Coronary artery (tissue), 2 donors: ENCODE measurements at regions not wholly inside any gene's neighbourhood (a gene's known extent, or its start where the extent isn't known, plus 50 kb on each side); places are given as distances from the start of the nearest gene placed in this dataset.
"Not testable (repeated sequence)": the region's sequence is repeated elsewhere in the genome, so short reads cannot be mapped to it uniquely, and the experiment has no call there.

Source experiments
- DNase-seq: peaks from one replicate; pipeline ENCODE4 v3.0.0-alpha.2; 2017; ENCODE audit warnings: low spot score
- H3K27ac ChIP-seq, 2 donors: fragments of 200-600 bp; sonication (generic); one replicate each; pipeline ENCODE4 v1.5.1; 2016 to 2019
- H3K4me3 ChIP-seq: fragments of 200-600 bp; sonication (generic); 2 replicates; pipeline ENCODE4 v1.5.1; 2016; ENCODE audit warnings: mild to moderate bottlenecking, moderate library complexity
- TF ChIP-seq, protein P1 (sequence below): fragments of 200-600 bp; sonication (generic); IDR thresholded peaks from one replicate; pipeline ENCODE4 v1.5.1; 2019; ENCODE audit warnings: antibody characterized with exemption

DNA sequence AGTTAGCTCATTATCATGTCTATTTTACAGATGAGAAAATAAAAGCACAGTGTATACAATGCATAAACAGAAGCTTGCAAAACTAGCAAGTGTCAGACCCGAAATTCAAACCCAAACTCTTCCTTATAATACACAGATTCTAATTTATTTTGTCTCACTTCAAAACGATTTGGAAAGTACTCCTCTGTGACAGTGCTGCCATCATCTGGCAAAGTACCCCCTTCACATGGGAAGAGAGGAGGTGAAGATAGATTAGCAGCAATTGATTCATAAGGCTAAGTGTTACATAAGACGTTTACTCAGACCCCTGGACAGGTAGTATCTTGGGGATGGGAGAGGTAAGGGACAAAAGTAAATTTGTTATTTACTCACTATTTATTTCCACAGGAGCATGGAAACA, 744.0 kb upstream of the SGO1 start:
- no peak overlapping the region for H3K4me3 ChIP-seq
- no peak overlapping the region for H3K27ac ChIP-seq
- no peak for DNase-seq
- TF ChIP-seq, protein P1, sequence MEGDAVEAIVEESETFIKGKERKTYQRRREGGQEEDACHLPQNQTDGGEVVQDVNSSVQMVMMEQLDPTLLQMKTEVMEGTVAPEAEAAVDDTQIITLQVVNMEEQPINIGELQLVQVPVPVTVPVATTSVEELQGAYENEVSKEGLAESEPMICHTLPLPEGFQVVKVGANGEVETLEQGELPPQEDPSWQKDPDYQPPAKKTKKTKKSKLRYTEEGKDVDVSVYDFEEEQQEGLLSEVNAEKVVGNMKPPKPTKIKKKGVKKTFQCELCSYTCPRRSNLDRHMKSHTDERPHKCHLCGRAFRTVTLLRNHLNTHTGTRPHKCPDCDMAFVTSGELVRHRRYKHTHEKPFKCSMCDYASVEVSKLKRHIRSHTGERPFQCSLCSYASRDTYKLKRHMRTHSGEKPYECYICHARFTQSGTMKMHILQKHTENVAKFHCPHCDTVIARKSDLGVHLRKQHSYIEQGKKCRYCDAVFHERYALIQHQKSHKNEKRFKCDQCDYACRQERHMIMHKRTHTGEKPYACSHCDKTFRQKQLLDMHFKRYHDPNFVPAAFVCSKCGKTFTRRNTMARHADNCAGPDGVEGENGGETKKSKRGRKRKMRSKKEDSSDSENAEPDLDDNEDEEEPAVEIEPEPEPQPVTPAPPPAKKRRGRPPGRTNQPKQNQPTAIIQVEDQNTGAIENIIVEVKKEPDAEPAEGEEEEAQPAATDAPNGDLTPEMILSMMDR = no peak

DNA sequence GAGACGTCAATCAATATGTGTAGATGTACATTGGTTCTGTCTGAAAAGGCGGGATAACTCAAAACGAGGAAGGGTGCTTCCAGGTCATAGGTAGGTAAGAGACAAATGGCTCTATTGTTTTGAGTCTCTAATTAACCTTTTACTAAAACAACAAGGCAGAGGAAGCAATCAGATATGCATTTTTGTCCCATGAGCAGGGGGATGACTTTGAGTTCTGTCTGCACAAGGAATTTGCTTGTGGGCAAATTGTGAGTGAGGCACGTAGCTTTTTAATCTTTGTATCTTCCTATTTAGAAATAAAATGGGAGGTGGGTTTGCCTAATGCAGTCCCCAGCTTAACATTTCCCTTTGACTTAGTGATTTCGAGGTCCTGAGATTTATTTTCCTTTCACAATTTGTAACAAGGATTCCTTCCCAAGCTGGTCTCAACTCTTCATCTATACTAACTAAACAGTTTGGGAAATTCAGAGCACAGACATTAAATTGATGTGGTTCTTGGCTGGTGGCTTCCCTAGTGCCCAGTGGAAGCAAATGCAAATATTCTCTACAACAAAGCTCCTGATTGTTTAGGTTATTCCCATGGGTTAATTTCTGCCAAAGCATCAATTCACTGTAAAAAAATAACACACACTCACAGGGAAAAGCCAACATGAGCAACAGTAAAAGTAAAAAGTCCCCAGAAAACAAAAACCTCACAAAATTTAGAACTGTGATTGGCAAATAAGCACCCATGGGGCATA, 738.8 kb upstream of the SGO1 start:
- no peak overlapping the region for H3K4me3 ChIP-seq
- TF ChIP-seq, protein P1 = no peak
- no peak overlapping the region for H3K27ac ChIP-seq
- no peak for DNase-seq

DNA sequence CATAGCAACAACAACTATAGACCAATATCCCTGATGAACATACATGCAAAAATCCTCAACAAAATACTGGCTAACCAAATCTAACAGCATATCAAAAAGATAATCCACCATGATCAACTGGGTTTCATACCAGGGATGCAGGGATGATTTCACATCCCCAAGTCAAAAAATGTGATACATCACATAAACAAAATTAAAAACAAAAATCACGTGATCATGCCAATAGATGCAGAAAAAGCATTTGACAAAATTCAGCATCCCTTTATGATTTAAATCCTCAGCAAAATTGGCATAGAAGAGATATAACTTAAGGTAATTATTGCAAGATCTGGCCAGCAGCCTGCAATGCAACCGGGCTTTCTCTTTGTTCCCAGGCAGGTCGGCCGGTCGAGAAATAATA, 735.1 kb upstream of the SGO1 start:
- not testable (repeated sequence) for H3K4me3 ChIP-seq, DNase-seq, H3K27ac ChIP-seq

DNA sequence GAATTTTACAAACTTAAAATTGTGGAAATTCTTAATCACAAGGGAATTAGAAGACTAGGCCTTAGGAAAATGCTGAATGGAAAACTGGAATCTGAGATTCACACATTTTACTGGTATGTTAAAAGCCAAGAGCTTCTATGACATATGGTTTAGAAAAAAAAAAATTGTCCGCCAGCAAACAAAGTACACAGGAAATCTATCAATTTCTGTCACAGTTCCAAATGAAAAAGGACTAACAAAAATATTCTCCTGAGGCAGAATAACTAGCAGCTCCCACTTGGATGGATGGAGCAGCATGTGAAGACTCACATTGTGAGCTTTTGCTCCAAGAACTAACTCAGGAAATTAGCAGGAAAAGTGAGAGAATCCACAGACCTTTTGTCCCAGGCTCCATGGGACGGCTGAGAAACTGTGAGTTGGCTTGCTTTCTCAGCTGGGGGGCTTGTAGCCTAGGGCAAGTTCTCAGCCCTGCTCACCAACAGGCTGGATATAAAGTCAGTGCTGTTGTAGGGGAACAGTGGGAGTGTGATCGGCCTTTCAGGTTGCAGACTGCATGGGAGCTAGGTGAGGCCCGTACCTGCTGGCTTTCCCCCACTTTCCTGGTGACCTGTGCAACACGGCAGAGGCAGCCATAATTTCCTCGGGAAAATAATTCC, 731.1 kb upstream of the SGO1 start:
- TF ChIP-seq, protein P1 = no peak
- no peak overlapping the region for H3K27ac ChIP-seq
- DNase-seq = no peak
- no peak overlapping the region for H3K4me3 ChIP-seq

DNA sequence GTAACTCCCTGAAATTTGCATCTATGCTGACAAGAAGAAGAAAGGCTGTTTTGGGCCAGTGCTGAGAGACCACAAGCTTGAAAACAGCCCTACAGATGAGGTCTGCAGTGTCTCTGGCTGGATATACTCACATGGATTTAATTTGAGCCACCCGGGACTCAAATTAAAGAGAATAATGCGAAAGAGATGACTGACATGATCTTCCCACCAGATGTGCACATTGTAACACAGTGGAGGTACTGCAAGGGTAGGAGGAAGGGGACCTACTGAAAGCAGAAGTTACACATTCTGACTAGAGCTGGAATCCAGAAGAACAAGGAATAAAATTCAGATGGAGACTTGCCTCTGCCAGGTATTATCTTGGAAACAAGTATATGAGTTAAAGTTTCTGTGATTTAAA, 728.3 kb upstream of the SGO1 start:
- DNase-seq = no peak
- Histone ChIP-seq H3K27ac (no peak overlapping the region), H3K4me3 (no peak overlapping the region)
- TF ChIP-seq, protein P1 = no peak

DNA sequence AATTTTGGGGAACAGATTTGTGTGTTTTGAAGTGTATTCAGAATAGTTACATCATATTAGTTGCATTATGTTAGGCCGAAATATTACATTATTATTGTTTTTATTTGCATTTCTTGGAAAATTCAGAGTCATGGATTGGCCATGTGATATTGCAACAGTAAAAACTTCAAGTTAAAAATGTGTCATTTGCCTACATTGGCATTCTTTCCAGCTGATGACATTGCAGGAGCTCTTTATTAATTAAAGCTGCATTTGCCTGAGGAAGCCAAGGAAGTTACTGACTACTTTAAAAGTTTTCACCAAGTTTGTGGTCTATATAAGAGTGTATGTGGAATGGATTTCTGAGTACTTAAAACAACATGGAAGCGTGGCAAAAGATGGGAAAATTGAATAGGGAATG, 726.4 kb upstream of the SGO1 start:
- Histone ChIP-seq H3K4me3 (no peak overlapping the region), H3K27ac (no peak overlapping the region)
- no peak for DNase-seq
- TF ChIP-seq, protein P1 = no peak

DNA sequence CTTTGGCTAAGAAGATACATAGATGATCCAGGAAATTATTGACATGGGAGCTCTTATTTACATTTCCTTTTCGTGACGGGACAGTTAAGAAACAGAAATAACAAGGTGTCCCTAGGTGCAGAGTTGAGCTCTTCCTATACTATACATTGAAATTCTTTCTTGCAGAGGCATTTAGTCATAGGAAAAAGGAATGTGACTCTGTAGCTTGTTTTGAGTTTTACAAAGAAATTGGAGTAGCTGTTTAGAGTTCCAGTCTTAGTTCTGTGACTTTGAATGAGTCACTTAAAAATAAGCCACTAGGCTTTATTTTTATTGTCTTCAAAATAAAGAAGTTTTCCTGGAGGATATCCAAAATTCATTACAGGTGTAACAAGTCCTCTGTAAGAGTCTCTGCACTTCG, 723.5 kb upstream of the SGO1 start:
- no peak for DNase-seq
- Histone ChIP-seq H3K4me3 (no peak overlapping the region), H3K27ac (no peak overlapping the region)
- TF ChIP-seq, protein P1 = no peak
